Ovary (tissue), 3 donors: ENCODE measurements at regions not wholly inside any gene's neighbourhood (a gene's known extent, or its start where the extent isn't known, plus 50 kb on each side); places are given as distances from the start of the nearest gene placed in this dataset.
"Not testable (repeated sequence)": the region's sequence is repeated elsewhere in the genome, so short reads cannot be mapped to it uniquely, and the experiment has no call there.

Experiments
- POLR2A ChIP-seq: fragments of 450-650 bp; IDR thresholded peaks from one replicate; pipeline ENCODE4 v1.6.1; 2017; ENCODE audit warnings: antibody characterized with exemption, mild to moderate bottlenecking, moderate library complexity
- TF ChIP-seq, protein P1 (sequence below), 3 donors: fragments of 450-650 bp in 2 of 3; fragments of 200-600 bp in 1 of 3; IDR thresholded peaks; one replicate each; pipeline versions ENCODE4 v1.5.1 to v1.8.0; 2016 to 2022; ENCODE audit warnings: antibody characterized with exemption in 3 of 3, mild to moderate bottlenecking in 1 of 3
- donor health status: DM: no; HTN: no; CAD: no.

- TF ChIP-seq, protein P1, sequence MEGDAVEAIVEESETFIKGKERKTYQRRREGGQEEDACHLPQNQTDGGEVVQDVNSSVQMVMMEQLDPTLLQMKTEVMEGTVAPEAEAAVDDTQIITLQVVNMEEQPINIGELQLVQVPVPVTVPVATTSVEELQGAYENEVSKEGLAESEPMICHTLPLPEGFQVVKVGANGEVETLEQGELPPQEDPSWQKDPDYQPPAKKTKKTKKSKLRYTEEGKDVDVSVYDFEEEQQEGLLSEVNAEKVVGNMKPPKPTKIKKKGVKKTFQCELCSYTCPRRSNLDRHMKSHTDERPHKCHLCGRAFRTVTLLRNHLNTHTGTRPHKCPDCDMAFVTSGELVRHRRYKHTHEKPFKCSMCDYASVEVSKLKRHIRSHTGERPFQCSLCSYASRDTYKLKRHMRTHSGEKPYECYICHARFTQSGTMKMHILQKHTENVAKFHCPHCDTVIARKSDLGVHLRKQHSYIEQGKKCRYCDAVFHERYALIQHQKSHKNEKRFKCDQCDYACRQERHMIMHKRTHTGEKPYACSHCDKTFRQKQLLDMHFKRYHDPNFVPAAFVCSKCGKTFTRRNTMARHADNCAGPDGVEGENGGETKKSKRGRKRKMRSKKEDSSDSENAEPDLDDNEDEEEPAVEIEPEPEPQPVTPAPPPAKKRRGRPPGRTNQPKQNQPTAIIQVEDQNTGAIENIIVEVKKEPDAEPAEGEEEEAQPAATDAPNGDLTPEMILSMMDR (IDR thresholded peaks at IDR 0.05) = not testable (repeated sequence)
- TF ChIP-seq POLR2A = not testable (repeated sequence)
Observed at GRCh38 chr6:27796736-27797481, 115.3 kb downstream of the OR2B2 start.
